22Rv1 (cell line): ENCODE measurements at regions not wholly inside any gene's neighbourhood (a gene's known extent, or its start where the extent isn't known, plus 50 kb on each side); places are given as distances from the start of the nearest gene placed in this dataset.

Experiments used
- CTCF ChIP-seq: fragments of 450-650 bp; IDR thresholded peaks from 2 replicates; pipeline ENCODE4 v1.5.1; 2017; ENCODE audit warnings: mild to moderate bottlenecking
- ZFX ChIP-seq: fragments of 450-650 bp; IDR thresholded peaks from 2 replicates; pipeline ENCODE4 v1.6.1; 2017; ENCODE audit warnings: antibody characterized with exemption, borderline replicate concordance

GRCh38 chr3:168459226-168459784 lies 363.6 kb upstream of the GOLIM4 start:
- no peak for TF ChIP-seq CTCF
- TF ChIP-seq ZFX: no peak
